H1 (cell line): ENCODE measurements at regions not wholly inside any gene's neighbourhood (a gene's known extent, or its start where the extent isn't known, plus 50 kb on each side); places are given as distances from the start of the nearest gene placed in this dataset.

Experiments
- CTCF ChIA-PET: fragments of 300-600 bp; sonication (Branson Sonifier 250); formaldehyde crosslinking; loops from one replicate; lab custom pipeline; 2021; ENCODE audit not compliant: partially characterized antibody; lab: Charles Lee
- POLR2A ChIA-PET: fragments of 300-600 bp; sonication (Branson Sonifier 250); formaldehyde crosslinking; loops from one replicate; lab custom pipeline; 2021; ENCODE audit warnings: inconsistent platforms; ENCODE audit not compliant: partially characterized antibody; lab: Charles Lee
- DNase-seq, 2 experiments: peaks; one replicate each; pipeline versions ENCODE4 v3.0.0 to v3.0.0-alpha.2; 2010 to 2022; ENCODE audit warnings: low spot score in 2 of 2, low read depth in 1 of 2, mixed read lengths in 1 of 2
- FAIRE-seq: peaks from 2 replicates; lab custom pipeline; 2011; peaks lifted over from hg19 to GRCh38; lab: Jason Lieb, UNC
- H2AFZ ChIP-seq: 2 replicates; pipeline ENCODE4 v1.8.1; 2012; ENCODE audit warnings: low read length, inconsistent platforms
- H2AK5ac ChIP-seq: 2 replicates; pipeline ENCODE4 v1.6.1; 2013; ENCODE audit warnings: low read depth, low read length
- H2BK120ac ChIP-seq: replicated peaks from 2 replicates; pipeline ENCODE3; 2013; ENCODE audit warnings: low read depth, low read length, inconsistent platforms
- H2BK12ac ChIP-seq: 2 replicates; pipeline ENCODE4 v1.6.1; 2013; ENCODE audit warnings: low read depth, low read length
- H2BK15ac ChIP-seq: 2 replicates; pipeline ENCODE4 v1.6.1; 2013; ENCODE audit warnings: low read length
- H2BK20ac ChIP-seq: 2 replicates; pipeline ENCODE4 v1.6.1; 2013; ENCODE audit warnings: low read length
- H2BK5ac ChIP-seq: 2 replicates; pipeline ENCODE4 v1.6.1; 2013; ENCODE audit warnings: low read depth, low read length
- H3K14ac ChIP-seq: 2 replicates; pipeline ENCODE4 v1.6.1; 2013; ENCODE audit warnings: inconsistent platforms; ENCODE audit not compliant: insufficient read length
- H3K18ac ChIP-seq: 2 replicates; pipeline ENCODE4 v1.6.1; 2013; ENCODE audit warnings: low read length; ENCODE audit errors: extremely low read depth
- H3K23ac ChIP-seq: 2 replicates; pipeline ENCODE4 v1.6.1; 2013; ENCODE audit warnings: inconsistent platforms; ENCODE audit not compliant: insufficient read length
- H3K23me2 ChIP-seq: 2 replicates; pipeline ENCODE4 v1.6.1; 2013; ENCODE audit warnings: low read depth, low read length
- H3K27ac ChIP-seq: 2 replicates; pipeline ENCODE4 v1.6.1; 2011; ENCODE audit warnings: low read depth, low read length, inconsistent platforms
- H3K27me3 ChIP-seq, 4 experiments: replicated peaks in 1 of 4; 1 replicate in 1 of 4; 2 replicates in 3 of 4; pipeline versions ENCODE4 v1.6.1 to v1.8.1; 2011 to 2013; ENCODE audit warnings: low read length in 3 of 4, mild to moderate bottlenecking in 3 of 4, inconsistent platforms in 2 of 4, mixed read lengths in 2 of 4, moderate library complexity in 1 of 4; ENCODE audit not compliant: control insufficient read depth in 3 of 4, insufficient read depth in 3 of 4; ENCODE audit errors: extremely low read depth in 1 of 4
- H3K36me3 ChIP-seq, 4 experiments: 2 replicates each; pipeline versions ENCODE4 v1.6.1 to v1.8.1; 2011 to 2013; ENCODE audit warnings: mild to moderate bottlenecking in 4 of 4, low read length in 3 of 4, moderate library complexity in 2 of 4, control low read depth in 1 of 4, inconsistent platforms in 1 of 4; ENCODE audit not compliant: insufficient read depth in 4 of 4, control insufficient read depth in 2 of 4
- H3K4ac ChIP-seq: replicated peaks from 2 replicates; pipeline ENCODE3; 2013; ENCODE audit warnings: low read length, low read depth, mixed read lengths, inconsistent platforms; ENCODE audit not compliant: insufficient read length
- H3K4me1 ChIP-seq, 4 experiments: replicated peaks in 1 of 4; 1 replicate in 1 of 4; 2 replicates in 3 of 4; pipeline versions ENCODE4 v1.6.1 to v1.8.1; 2011 to 2013; ENCODE audit warnings: low read length in 3 of 4, inconsistent platforms in 2 of 4, mixed read lengths in 1 of 4; ENCODE audit not compliant: insufficient read depth in 4 of 4, control insufficient read depth in 3 of 4
- H3K4me2 ChIP-seq, 2 experiments: 2 replicates each; pipeline versions ENCODE4 v1.6.1 to v1.8.1; 2011 to 2013; ENCODE audit warnings: low read depth in 2 of 2, low read length in 2 of 2, control low read depth in 1 of 2, inconsistent platforms in 1 of 2, mild to moderate bottlenecking in 1 of 2; ENCODE audit not compliant: insufficient read depth in 1 of 2
- H3K4me3 ChIP-seq, 4 experiments: fragments of 200-600, 300-600 bp in 1 of 4; sonication (generic), shearing (Covaris generic), sonication (Bioruptor Twin) in 1 of 4; 2 replicates each; pipeline versions ENCODE4 v1.5.1 to v1.8.1; 2011 to 2016; ENCODE audit warnings: low read length in 4 of 4, low read depth in 3 of 4, control low read depth in 2 of 4, inconsistent platforms in 2 of 4, mild to moderate bottlenecking in 2 of 4, mixed read lengths in 1 of 4, moderate library complexity in 1 of 4; ENCODE audit not compliant: insufficient read depth in 2 of 4; ENCODE audit errors: extremely low read depth in 1 of 4
- H3K56ac ChIP-seq: replicated peaks from 2 replicates; pipeline ENCODE3; 2013; ENCODE audit warnings: low read depth, mild to moderate bottlenecking, mixed read lengths, low read length, inconsistent platforms; ENCODE audit not compliant: insufficient read length
- H3K79me1 ChIP-seq: 2 replicates; pipeline ENCODE4 v1.6.1; 2013; ENCODE audit warnings: low read depth, low read length, control low read depth
- H3K79me2 ChIP-seq, 2 experiments: 2 replicates each; pipeline versions ENCODE4 v1.6.1 to v1.8.1; 2012 to 2013; ENCODE audit warnings: low read length in 2 of 2, mild to moderate bottlenecking in 2 of 2, inconsistent platforms in 1 of 2; ENCODE audit not compliant: insufficient read depth in 2 of 2, control insufficient read depth in 1 of 2
- H3K9ac ChIP-seq, 4 experiments: replicated peaks in 1 of 4; 1 replicate in 1 of 4; 2 replicates in 3 of 4; pipeline versions ENCODE4 v1.6.1 to v1.8.1; 2011 to 2013; ENCODE audit warnings: low read depth in 3 of 4, low read length in 3 of 4, control low read depth in 2 of 4, mild to moderate bottlenecking in 2 of 4, moderate library complexity in 2 of 4, inconsistent platforms in 1 of 4; ENCODE audit errors: extremely low read depth in 1 of 4
- H3K9me3 ChIP-seq, 2 experiments: 2 replicates each; pipeline versions ENCODE4 v1.6.1 to v1.8.1; 2012 to 2013; ENCODE audit warnings: mild to moderate bottlenecking in 2 of 2, moderate library complexity in 2 of 2, control low read depth in 1 of 2, inconsistent platforms in 1 of 2, low read depth in 1 of 2, low read length in 1 of 2, mixed read lengths in 1 of 2; ENCODE audit not compliant: insufficient read depth in 2 of 2
- H4K20me1 ChIP-seq, 2 experiments: replicated peaks in 1 of 2; 2 replicates each; pipeline versions ENCODE3 to v1.8.1; 2011 to 2013; ENCODE audit warnings: inconsistent platforms in 2 of 2, low read length in 2 of 2, mild to moderate bottlenecking in 1 of 2; ENCODE audit not compliant: insufficient read depth in 2 of 2, control insufficient read depth in 1 of 2
- H4K5ac ChIP-seq: 2 replicates; pipeline ENCODE4 v1.6.1; 2013; ENCODE audit warnings: low read length, low read depth, mixed read lengths, inconsistent platforms; ENCODE audit not compliant: insufficient read length
- H4K8ac ChIP-seq: 2 replicates; pipeline ENCODE4 v1.8.0; 2013; ENCODE audit warnings: mild to moderate bottlenecking, moderate library complexity, low read length, inconsistent platforms; ENCODE audit not compliant: insufficient read depth; ENCODE audit errors: extremely low read depth
- H4K91ac ChIP-seq: replicated peaks from 2 replicates; pipeline ENCODE3; 2013; ENCODE audit warnings: low read length, mixed read lengths, inconsistent platforms; ENCODE audit not compliant: insufficient read length
- CTCF ChIP-seq, 3 experiments: IDR thresholded peaks; 1 replicate in 2 of 3; 2 replicates in 1 of 3; pipeline versions ENCODE4 v1.5.1 to v1.6.1; 2011; ENCODE audit warnings: low read length in 3 of 3, mild to moderate bottlenecking in 3 of 3, inconsistent platforms in 2 of 3, low read depth in 1 of 3, moderate library complexity in 1 of 3; ENCODE audit not compliant: insufficient read depth in 1 of 3; ENCODE audit errors: control extremely low read depth in 1 of 3
- HDAC2 ChIP-seq, 2 experiments: fragments of 300-600 bp in 1 of 2; sonication (generic) in 1 of 2; IDR thresholded peaks; 2 replicates each; pipeline ENCODE4 v1.6.1; 2011 to 2012; ENCODE audit warnings: low read depth in 2 of 2, low read length in 2 of 2, mild to moderate bottlenecking in 2 of 2, moderate library complexity in 2 of 2, borderline replicate concordance in 1 of 2, inconsistent platforms in 1 of 2
- MAX ChIP-seq: IDR thresholded peaks from 2 replicates; pipeline ENCODE4 v1.6.1; 2012; ENCODE audit warnings: inconsistent platforms
- NANOG ChIP-seq: IDR thresholded peaks from 2 replicates; pipeline ENCODE4 v1.6.1; 2011; ENCODE audit warnings: low read length, low read depth, mild to moderate bottlenecking, inconsistent platforms; ENCODE audit not compliant: insufficient read depth, poor library complexity, severe bottlenecking
- POLR2AphosphoS5 ChIP-seq: IDR thresholded peaks from 2 replicates; pipeline ENCODE4 v1.6.1; 2011; ENCODE audit warnings: low read depth, low read length
- POU5F1 ChIP-seq: IDR thresholded peaks from 2 replicates; pipeline ENCODE4 v1.6.1; 2011; ENCODE audit warnings: low read depth, mild to moderate bottlenecking, low read length, moderate library complexity
- RXRA ChIP-seq: IDR thresholded peaks from 2 replicates; pipeline ENCODE4 v1.6.1; 2011; ENCODE audit warnings: low read depth, mild to moderate bottlenecking, low read length, moderate library complexity; ENCODE audit not compliant: insufficient read depth
- SIN3A ChIP-seq, 2 experiments: IDR thresholded peaks in 1 of 2; conservative IDR thresholded peaks in 1 of 2; 2 replicates each; pipeline ENCODE4 v1.6.1; 2011 to 2012; ENCODE audit warnings: low read length in 2 of 2, improper control_type of control experiment in 1 of 2, low read depth in 1 of 2, mild to moderate bottlenecking in 1 of 2
- SIRT6 ChIP-seq: IDR thresholded peaks from one replicate; pipeline ENCODE4 v1.7.1; 2012; ENCODE audit warnings: low read length, inconsistent platforms
- SP1 ChIP-seq: IDR thresholded peaks from 2 replicates; pipeline ENCODE4 v1.6.1; 2011; ENCODE audit warnings: low read depth, low read length
- TAF7 ChIP-seq: optimal IDR thresholded peaks from 2 replicates; pipeline ENCODE3; 2011; ENCODE audit warnings: low read depth, mild to moderate bottlenecking, inconsistent platforms, low read length, moderate library complexity, borderline replicate concordance
- TBP ChIP-seq: IDR thresholded peaks from 2 replicates; pipeline ENCODE4 v1.6.1; 2011; ENCODE audit warnings: low read depth, low read length, improper control_type of control experiment
- WGBS, 2 experiments: shearing (Covaris generic) in 1 of 2; methylation state at CpG; one replicate each; pipeline versions ENCODE4 v1.1.6 to v1.1.7; 2013 to 2015; ENCODE audit warnings: low lambda C conversion rate in 2 of 2, mixed read lengths in 2 of 2, inconsistent platforms in 1 of 2, low coverage in 1 of 2, missing lambda C conversion rate in 1 of 2; ENCODE audit not compliant: insufficient replicate concordance in 2 of 2, insufficient coverage in 1 of 2, insufficient read length in 1 of 2; ENCODE audit errors: extremely low coverage in 1 of 2, missing lambda C conversion rate in 1 of 2; 5-methylcytosine and 5-hydroxymethylcytosine counted together

GRCh38 chr18:72119082-72119481 lies 425.1 kb downstream of the CBLN2 start:
- Histone ChIP-seq H3K36me3 (no peaks in the 10 kb centered on the region), H3K23me2 (no peaks in the 10 kb centered on the region), H2AK5ac (no peak overlapping the region), H3K79me2 (no peaks in the 10 kb centered on the region), H3K9me3 (peaks cover 14 to 24% of the 10 kb centered on the region in 2 experiments; a peak in 3 of 4 replicates), H3K56ac (no peak overlapping the region), H4K8ac (no peak overlapping the region), H2BK15ac (no peak overlapping the region), H3K4me1 (no peaks in the 10 kb centered on the region), H4K5ac (no peak overlapping the region), H3K27me3 (no peaks in the 10 kb centered on the region), H2BK12ac (no peak overlapping the region), H3K4me2 (no peak overlapping the region), H3K23ac (no peak overlapping the region), H2BK20ac (no peak overlapping the region), H3K27ac (no peak overlapping the region), H2BK5ac (no peak overlapping the region), H4K91ac (no peak overlapping the region), H3K4me3 (no peak overlapping the region), H3K18ac (no peak overlapping the region), H3K14ac (no peak overlapping the region), H3K79me1 (no peaks in the 10 kb centered on the region), H2AFZ (no peak overlapping the region), H2BK120ac (no peak overlapping the region), H4K20me1 (no peaks in the 10 kb centered on the region), H3K9ac (no peak overlapping the region), H3K4ac (no peak overlapping the region)
- WGBS, 2 experiments: 89% methylated on average over 7 of the region's 7 CpGs; no CpG with 5 or more reads in 1 of the 2 experiments
- ChIA-PET POLR2A (no interaction called here), CTCF (no interaction called here)
- FAIRE-seq (no peak), DNase-seq (no peak)
- no peak for TF ChIP-seq SIRT6
- no peak for TF ChIP-seq NANOG
- TF ChIP-seq POLR2AphosphoS5: no peak
- no peak for TF ChIP-seq POU5F1
- TF ChIP-seq SP1: no peak
- no peak for TF ChIP-seq TBP
- no peak for TF ChIP-seq RXRA
- TF ChIP-seq TAF7: no peak
- no peak for TF ChIP-seq SIN3A (conservative IDR thresholded peaks at IDR 0.05 in 1 of 2, IDR thresholded peaks at IDR 0.05 in 1 of 2; ENCODE audit: low read depth in 1 of 2, low read length in 2 of 2)
- no peak for TF ChIP-seq HDAC2 (IDR thresholded peaks at IDR 0.05; ENCODE audit: borderline replicate concordance in 1 of 2, low read depth in 2 of 2, low read length in 2 of 2)
- no peak for TF ChIP-seq CTCF (IDR thresholded peaks at IDR 0.05; ENCODE audit: control extremely low read depth in 1 of 3, insufficient read depth in 1 of 3, low read depth in 1 of 3, low read length in 3 of 3)
- TF ChIP-seq MAX: no peak
